ENCODE measurements at regions not wholly inside any gene's neighbourhood (a gene's known extent, or its start where the extent isn't known, plus 50 kb on each side); places are given as distances from the start of the nearest gene placed in this dataset.
"Not testable (repeated sequence)": the region's sequence is repeated elsewhere in the genome, so short reads cannot be mapped to it uniquely, and the experiment has no call there.

DNA sequence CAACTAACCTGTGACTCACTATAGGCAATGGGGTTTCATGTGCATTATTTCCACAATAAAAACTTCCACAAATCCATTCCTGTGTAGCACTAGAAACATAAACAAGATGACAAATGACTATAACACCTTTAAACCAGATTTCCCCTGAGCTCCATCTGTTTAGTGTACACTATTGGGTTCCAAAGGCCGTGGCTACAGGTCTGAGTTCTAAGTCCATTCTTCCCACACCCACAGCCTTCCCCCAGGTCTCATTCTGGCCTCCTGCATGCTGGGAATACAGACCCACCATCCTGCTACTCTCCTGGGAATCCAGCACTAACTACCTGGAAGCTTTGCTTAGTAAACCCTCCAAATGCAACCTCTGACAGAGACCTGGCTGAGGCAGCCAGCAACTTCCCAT lies 460.2 kb downstream of the RPIA start:
- not testable (repeated sequence) for DNase-seq (ENCODE audit: low read depth)

DNA sequence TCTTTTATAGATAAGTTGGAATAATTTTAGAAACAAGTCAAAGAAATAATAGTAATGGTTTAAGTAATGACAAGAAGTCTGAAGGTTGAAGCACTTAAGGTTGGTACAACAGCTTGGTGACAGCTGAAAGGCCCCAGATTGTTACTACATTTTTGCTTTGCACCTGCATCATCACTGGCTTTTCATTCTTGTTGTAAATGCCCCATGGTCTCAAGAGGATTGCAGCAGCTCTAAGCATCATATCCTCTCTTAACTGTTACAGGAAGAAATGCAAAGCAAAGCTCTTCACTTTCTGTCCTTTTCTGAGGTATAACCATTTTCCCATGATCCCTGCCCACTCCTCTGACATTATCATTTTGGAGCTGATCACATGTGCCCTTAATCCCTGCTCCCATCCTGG lies 461.0 kb downstream of the RPIA start:
- DNase-seq (ENCODE audit: low read depth): not testable (repeated sequence)

DNA sequence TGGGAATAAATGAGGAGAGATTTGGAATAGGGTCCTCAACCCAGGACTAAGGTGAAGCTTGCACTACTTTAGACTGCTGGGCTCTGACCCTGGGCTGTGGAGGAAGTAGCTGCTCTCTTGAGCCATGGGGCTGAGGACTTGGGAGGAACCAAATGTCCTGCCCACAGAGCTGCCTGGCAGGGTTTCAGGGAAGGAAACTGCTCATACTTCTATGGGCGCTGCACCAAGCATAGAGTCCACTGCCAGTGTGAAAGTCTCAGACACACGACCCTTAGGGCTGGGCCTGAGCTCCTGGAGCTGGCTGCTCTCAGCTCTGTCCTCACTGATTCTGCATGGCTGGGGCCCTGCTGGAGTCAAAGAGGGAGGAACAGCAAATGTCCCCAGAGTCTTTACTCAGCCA lies 461.7 kb downstream of the RPIA start:
- DNase-seq (ENCODE audit: low read depth): not testable (repeated sequence)

DNA sequence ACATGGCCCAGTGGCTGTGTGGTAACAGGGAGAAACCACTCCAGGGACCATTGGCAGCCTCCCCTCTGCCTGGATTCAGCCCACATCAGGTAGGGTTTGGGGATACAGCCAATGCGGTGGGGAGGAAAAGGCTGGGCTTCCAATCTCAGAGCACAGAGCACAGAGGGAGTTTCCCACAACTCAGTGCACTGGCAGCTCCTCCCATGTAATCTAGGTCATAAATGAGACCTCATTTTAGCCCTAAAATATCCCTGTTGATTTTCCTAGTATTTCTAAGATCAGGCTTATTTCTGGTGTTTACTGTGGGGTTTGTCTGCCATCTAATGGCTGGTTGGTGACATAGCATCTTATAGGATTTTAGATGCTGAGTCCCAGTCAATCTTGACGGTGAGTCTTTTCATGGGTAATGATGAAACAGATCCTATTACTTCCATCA lies 462.8 kb downstream of the RPIA start:
- not testable (repeated sequence) for DNase-seq (ENCODE audit: low read depth)

DNA sequence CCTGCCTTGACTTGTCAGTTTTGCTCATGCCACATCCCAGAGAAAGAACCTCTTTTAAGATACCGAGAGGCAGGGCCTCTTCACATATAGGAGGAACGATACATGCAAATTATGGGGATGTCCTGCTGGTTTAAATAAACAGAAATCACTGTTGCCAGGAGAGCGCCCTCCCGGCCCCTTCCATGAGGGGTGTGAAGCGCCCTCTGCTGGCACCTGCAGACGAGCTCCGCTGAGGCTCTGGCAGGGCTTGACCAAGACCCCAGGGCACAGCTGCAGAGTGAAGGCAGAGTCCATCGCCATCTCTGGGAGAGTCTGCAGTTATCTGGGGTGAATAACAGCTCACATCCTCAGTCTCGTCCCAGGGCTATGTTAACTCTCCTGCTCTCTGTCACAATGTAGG lies 468.8 kb downstream of the RPIA start:
- not testable (repeated sequence) for DNase-seq (ENCODE audit: low read depth)

DNA sequence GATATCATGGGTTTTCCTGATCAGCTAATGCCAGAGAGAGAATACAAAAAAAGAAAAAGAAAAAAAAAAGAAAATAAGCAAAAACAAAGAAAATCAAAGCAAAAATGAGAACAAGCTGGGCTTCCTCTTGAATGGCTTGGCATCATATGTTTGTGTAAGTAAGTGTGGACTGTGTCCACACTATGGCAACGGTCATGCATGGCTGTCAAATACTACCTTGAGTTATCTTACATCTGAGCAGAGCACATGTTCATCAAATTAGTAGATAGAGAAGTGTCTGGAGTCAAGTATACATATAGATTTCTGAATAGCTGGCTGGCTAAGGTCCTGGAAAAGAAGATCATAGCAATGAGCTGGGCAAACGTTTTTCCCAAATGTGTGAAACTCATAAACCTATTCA lies 470.2 kb downstream of the RPIA start:
- not testable (repeated sequence) for DNase-seq (ENCODE audit: low read depth)

DNA sequence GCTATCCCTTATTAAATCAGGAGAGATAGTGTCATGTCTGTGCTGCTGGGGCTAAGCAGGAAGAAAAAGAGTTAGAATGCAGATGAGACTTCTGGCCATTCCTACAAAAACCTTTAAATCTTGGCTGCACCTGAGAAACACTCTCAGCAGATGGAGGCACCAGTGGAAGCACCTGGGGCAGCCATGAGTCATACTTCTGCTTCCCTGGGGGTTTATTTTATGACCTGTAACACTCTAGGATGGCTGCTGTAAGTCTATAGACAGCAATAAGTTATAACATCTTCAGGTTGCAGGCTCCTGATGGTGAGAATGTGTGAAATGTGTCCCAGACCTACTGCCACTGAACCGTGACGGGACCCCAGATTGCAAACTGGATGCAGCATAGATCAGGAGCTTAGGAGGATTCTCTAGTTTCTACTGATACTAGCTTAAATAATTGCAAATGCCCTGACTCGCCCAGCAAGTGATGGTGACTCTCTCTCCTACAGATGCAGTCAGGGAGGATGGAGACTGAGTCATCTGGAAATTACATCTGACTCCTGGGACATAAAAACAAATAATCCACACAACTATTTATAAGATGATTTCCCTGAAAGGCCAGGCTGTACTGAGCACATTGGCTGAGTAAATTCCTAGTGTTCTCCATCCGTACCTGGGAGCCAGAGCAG lies 479.2 kb downstream of the RPIA start:
- DNase-seq (ENCODE audit: low read depth): not testable (repeated sequence)

DNA sequence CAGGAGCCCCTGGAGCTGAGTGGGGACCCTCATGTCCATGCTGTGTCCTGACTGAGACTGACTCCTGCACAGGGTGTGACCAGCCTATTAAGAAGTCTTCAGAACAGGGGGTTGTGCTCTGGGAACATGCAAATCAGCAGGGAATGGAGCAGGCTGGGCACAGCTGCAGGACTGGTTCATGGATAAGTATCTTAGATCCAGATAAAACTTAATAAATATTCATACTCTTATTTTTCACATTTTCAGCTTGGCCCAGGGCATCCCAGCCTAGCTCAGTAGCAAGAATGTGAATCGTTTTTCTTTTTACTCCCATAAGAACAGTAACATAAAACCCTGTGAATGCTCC lies 479.7 kb downstream of the RPIA start:
- DNase-seq (ENCODE audit: low read depth): not testable (repeated sequence)

DNA sequence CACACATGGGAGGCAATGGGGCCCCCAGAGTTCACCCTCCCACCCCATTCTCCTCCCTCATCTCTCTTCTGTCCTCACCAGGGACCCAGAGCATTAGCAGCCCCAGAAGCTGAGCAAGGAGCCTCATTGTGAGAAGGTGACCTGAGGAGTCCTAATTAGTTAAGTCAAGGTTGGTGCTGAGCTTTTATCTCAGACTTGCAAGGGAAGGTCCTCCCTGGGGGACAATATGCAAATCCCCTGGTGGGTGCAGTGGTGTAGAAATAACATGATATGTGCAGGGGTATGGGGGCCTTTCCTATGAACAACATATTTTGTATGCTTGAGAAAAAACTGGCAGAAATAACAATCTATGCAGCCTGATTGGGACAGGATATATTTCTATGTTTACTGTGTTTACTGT lies 485.5 kb downstream of the RPIA start:
- not testable (repeated sequence) for DNase-seq (ENCODE audit: low read depth)

DNA sequence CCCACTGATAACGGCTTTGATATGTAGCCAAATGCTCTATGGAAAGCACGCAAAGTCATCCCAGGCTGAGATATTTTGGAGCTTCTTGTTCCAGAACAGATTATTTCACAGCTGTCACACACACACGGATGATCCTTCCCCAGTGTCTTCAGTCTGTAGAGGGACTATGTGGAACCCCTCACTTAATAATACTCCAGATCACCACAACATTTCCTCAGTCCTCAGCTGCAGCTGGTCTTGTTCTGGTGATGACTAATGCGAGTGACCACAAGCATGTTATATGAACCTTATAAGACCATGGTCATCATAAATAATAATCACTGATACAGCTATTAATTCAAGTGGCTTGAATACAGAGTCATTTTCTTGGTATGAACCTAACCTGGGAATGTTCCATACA lies 490.7 kb downstream of the RPIA start:
- DNase-seq (ENCODE audit: low read depth): not testable (repeated sequence)

DNA sequence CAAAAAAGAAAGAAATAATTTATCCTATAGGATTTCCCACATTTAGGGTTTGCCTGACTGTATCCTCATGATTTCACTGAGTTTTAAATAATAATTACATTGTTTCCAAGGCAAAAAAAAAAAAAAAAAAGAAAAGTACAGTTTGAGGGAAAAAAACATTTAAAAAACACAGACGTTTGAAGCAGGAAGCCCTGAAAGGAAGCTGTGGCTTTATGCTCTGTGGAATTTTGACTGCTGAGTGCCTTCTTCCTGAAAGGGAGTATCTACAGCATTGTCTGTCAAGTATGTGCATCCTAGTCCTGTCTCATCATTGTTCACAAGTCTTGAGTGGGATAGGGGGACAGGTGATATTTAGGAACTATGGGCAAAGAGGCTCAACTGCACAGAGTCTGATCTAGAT lies 493.3 kb downstream of the RPIA start:
- DNase-seq (ENCODE audit: low read depth): not testable (repeated sequence)

DNA sequence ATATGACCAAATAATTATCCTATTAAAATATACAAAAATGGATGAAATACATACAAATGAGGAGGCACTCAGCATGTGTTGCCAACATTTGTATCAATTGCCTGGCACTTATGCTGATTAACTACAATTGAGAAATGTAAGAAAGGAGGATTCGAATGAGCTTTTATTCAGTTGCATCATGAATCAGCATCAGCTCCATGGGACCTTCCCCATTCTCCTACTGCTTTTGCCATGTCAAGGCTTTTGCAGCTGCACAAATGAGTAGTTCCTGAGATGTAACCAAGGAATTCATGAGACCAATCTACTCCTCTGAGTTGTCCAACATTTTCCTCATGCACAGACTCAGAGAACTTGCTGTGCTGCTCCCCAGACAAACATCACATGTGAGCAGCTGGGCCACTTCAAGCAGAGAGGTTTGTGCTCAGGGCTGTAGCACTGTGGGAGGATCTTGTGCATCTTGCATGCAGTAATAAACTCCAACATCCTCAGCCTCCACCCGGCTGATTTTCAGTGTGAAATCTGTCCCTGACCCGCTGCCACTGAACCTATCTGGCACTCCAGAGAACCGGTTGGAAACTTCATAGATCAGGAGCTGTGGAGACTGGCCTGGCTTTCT lies 504.3 kb downstream of the RPIA start:
- not testable (repeated sequence) for DNase-seq (ENCODE audit: low read depth)

DNA sequence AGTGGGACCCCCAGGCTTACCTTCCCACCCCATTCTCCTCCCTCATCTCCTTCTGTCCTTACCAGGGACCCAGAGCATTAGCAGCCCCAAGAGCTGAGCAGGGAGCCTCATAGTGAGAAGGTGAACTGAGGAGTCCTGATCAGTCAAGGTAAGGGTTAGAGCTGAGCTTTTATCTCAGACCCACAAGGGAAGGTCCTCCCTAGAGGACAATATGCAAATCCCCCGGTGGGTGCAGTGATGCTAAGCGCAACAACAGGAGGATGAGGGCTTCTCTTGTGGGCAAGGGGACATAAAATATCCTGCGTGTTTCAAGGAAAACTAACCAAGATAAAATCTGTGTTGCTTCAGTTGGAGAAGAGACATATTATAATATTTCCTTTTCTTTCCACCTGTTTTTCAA lies 505.2 kb downstream of the RPIA start:
- not testable (repeated sequence) for DNase-seq (ENCODE audit: low read depth)

DNA sequence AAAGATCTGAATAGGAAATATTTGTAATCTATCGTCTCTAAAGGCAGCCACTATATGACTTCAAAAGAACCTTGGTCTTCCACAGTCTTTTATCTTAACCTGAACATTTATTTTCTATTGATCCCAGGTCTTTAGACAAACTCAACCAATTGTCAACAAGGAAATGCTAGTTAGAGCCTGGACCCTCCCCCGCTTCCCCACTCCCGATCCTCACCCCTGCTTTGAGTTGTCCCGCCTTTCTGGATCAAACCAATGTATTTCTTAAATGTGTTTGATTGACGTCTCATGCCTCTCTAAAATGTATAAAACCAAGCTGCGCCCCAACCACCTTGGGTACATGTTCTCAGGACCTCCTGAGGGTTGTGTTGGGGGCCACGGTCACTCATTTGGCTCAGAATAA lies 506.6 kb downstream of the RPIA start:
- DNase-seq (ENCODE audit: low read depth): not testable (repeated sequence)

DNA sequence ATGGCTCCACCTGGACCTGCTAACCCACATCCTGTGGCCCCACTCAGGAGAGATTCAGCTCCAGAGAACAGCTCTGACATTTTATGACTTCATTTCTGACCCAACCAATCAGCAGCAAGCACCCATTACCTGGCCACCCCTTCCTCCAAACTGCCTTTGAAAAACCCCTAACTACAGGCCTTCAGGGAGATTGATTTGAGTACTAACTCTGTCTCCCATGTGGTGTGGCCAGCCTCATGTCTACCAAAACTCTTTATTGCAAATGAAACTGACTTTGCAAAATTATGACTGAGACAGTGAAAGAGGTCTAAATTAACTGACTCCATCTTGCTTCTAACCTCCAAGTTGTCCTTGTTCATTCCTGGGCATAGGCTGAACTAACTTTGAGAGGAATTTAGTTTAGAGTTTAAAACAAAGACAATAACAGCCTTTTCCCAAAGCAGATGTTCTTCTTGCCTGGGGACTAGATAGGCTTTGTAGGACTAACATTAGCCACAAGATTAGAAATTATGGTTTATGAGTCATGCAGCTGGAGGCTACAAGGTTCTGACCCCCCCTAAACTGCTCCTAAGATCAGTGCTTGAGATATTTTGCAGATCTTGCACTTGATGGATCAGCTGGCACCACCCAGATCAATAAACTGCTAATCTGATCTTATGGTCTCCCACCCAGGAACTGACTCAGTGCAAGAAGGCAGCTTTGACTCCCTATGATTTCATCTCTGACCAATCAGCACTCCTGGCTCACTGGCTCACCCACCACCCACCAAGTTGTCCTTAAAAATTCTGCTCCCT lies 508.2 kb downstream of the RPIA start:
- DNase-seq (ENCODE audit: low read depth): not testable (repeated sequence)

DNA sequence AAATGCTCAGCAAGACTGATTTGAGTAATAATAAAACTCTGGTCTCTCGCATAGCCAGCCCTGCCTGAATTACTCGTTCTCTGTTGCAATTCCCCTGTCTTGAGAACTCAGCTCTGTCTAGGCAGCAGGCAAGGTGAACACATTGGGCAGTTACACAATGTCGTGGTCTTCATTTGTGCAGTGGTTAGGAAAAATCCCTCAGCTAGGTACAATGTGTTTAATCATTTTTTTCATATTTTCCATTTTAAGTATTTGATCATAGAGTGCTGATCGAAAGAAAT lies 508.7 kb downstream of the RPIA start:
- DNase-seq (ENCODE audit: low read depth): not testable (repeated sequence)

DNA sequence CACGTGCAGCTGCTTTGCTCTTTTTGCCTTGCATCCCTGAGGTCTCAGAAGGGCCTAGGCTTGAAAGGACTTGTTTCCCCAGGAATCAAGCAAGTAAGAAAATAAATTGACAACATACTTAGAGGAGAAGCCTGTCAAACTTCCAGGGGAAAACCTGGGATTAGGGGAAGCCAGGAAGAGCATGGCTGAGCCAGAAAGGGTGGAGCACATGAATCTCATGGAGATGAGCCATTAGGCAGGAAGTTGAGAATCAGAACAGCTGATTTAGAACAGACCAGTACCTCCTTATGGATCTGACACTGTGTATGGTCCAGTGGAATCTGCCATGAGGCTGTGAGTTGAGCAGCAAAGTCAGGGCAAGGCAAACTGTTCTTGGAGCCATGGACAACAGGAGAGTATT lies 511.0 kb downstream of the RPIA start:
- not testable (repeated sequence) for DNase-seq (ENCODE audit: low read depth)

DNA sequence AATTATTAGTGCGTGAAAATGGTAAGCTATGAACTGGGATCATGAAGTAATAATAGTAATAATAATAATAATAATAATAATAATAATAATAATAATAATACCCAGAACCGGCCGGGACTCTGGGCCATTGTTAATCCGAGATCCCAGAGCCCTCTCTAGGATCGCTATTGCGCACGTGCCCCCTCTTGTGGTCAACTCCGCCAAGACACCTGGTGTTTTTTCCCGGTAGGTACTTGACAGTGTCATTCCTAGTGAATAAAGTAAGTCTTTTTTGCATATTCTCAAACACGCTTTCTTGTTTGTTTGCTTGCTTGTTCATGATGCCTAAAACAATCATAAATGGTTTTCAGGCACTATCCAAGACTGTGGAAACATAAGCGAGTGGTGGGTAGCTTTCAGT lies 513.7 kb downstream of the RPIA start:
- not testable (repeated sequence) for DNase-seq (ENCODE audit: low read depth)

DNA sequence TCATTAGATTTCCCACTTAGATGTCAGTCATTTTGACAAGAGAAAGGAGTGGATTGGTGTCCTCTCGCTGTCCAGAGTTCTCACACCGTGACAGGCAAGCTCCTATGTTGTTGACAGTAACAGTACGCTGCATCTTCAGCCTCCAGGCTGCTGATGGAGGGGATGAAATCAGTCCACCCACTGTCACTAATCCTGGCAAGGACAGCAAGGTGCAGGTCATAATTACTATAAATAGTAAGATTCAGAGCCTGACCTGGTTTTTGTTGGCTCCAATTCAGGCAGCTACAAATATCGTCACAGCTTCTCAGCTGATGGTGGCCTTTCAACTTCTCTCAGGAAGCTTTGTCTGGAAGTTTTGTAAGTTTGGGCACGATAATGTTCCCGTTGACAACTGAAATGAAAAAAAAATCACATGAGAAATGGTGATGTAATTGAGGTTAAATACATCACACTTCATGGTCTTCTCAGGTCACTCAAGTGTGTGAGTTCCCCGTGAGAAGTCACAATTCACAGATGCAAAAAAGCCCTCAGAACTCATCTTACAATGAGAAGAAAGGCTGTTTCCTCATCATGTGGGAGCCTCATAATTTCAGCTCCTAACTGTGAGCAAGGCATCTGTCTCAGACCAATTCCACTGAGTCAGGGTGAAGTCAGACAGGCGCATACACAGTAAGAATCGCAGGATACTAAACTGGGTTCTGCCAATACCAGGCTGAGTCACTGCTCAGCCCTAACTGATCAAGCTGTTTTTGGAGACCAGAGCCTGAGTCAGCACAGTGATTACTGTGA lies 516.9 kb downstream of the RPIA start:
- DNase-seq (ENCODE audit: low read depth): not testable (repeated sequence)

DNA sequence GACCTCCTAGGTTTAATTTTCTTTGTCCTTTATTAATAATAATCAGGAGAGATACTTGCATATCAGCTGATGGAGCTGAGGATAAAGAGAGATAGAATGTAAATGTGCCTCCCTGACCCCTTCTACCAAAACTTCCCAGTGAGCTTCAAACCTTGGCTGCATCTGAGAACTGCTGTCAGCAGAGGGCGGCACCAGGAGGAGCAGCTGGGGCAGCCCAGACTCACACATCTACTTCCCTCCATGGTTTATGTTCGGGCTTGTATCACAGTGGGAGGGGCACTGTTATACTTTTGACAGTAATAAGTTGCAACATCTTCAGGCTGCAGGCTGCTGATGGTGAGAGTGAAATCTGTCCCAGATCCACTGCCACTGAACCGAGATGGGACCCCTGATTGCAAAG lies 521.7 kb downstream of the RPIA start:
- not testable (repeated sequence) for DNase-seq (ENCODE audit: low read depth)

DNA sequence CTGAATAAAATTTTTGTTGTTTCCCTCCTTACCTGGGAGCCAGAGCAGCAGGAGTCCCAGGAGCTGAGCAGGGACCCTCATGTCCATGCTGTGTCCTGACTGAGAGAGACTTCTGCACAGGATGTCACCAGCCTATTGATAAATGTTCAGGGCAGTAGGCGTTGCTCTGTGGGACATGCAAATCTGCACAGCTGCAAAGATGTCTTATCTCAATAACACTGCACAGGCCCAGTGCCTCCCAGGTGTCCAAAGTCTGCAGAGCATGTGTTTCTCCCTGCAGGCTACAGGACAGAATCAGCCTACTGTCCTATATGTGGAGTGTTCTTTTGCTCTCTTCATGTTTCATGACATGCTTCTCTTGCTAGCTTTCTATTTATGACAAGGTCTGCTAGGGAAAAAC lies 522.3 kb downstream of the RPIA start:
- DNase-seq (ENCODE audit: low read depth): not testable (repeated sequence)

DNA sequence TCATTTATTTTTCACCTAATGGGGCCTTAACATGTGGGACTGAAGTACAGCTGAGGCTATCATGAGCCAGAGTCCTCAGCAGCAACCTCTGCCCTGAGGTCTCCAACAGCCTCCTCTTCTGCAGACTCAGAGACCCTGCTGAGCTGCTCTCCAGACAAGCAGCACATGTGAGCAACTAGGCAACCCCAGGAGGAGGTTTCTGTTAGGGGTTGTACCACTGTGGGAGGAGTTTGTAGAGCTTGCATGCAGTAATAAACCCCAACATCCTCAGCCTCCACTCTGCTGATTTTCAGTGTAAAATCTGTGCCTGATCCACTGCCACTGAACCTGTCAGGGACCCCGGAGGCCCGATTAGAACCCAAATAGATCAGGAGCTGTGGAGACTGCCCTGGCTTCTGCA lies 530.0 kb downstream of the RPIA start:
- DNase-seq (ENCODE audit: low read depth): not testable (repeated sequence)

Measured in activated T-cell treated with anti-CD3 and anti-CD28 coated beads for 1 hour (primary cell).